ENCODE measurements at regions not wholly inside any gene's neighbourhood (a gene's known extent, or its start where the extent isn't known, plus 50 kb on each side); places are given as distances from the start of the nearest gene placed in this dataset.

DNA sequence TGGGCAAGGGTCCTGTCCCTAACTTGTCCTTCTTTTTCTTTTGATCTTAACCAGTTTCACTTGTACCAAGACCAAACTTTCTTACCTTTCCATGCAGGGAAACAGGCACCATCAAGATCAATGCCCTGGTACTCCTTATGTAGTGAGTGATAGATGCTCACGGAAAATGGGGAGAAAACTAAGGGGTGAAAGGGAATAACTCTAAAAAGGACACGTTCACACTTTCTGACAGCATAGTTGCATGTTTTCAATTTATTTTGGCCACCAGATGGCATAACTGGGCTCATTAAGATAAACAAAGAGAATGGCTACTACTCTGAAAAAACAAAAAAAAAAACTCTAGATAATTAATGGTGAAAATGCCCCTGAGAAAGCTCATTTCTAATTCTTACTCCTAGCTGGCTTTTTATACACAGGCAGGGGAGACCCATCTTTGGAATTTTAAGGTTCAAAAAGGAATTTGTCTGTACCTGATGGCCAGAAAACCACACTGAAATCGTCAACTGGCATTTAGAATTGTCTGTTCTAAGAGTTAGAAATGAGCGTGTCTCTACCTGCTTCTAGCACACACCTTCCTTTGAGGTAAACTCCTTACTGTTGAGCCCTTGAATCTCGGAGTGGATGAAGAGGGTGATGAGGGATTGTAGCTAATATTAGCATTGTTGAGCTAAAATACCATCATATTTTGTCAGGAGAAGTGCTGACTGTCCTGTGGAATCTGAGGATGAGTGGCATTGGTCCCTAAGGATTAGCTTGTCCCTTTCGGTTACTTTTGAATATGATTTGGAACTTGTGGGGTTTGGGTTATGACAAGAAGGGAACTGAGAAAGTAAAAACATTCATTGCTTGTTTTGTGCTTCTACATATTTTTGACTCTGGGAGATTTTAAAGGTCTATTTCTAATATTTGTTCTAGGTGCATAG, 62.2 kb upstream of the DDR1 start:
- TF ChIP-seq EP300 (IDR thresholded peaks at IDR 0.05; ENCODE audit: borderline replicate concordance) (no peak), FOXM1 (IDR thresholded peaks at IDR 0.05; ENCODE audit: borderline replicate concordance, low read depth) (no peak), TAF1 (IDR thresholded peaks at IDR 0.05; ENCODE audit: low read depth) (no peak), YY1 (IDR thresholded peaks at IDR 0.05; ENCODE audit: low read depth) (no peak)

All from Ishikawa (cell line).